GM18499 (cell line): ENCODE measurements at regions not wholly inside any gene's neighbourhood (a gene's known extent, or its start where the extent isn't known, plus 50 kb on each side); places are given as distances from the start of the nearest gene placed in this dataset.

ENCODE experiments used
- ATAC-seq: cut with Tn5 transposase; IDR thresholded peaks from one replicate; pipeline ENCODE4 v1.9.1; 2021; ENCODE audit warnings: moderate number of reproducible peaks; ENCODE audit not compliant: insufficient read depth, unreplicated experiment

- no peak for ATAC-seq
Measured at GRCh38 chr16:86894925-86895324, 316.6 kb downstream of the FOXL1 start.

GRCh38 chr16:86895606-86896005 lies 317.3 kb downstream of the FOXL1 start:
- ATAC-seq = no peak

GRCh38 chr16:86896976-86897375 lies 318.6 kb downstream of the FOXL1 start:
- ATAC-seq = no peak

- no peak for ATAC-seq
Measured at GRCh38 chr16:86897486-86897885, 319.1 kb downstream of the FOXL1 start.

GRCh38 chr16:86898386-86898785 lies 320.0 kb downstream of the FOXL1 start:
- ATAC-seq = no peak

GRCh38 chr16:86899151-86899550 lies 320.8 kb downstream of the FOXL1 start:
- no peak for ATAC-seq

GRCh38 chr16:86899757-86900156 lies 321.4 kb downstream of the FOXL1 start:
- no peak for ATAC-seq

GRCh38 chr16:86901483-86901882 lies 323.1 kb downstream of the FOXL1 start:
- no peak for ATAC-seq

- no peak for ATAC-seq
Measured at GRCh38 chr16:86902656-86903001, 324.3 kb downstream of the FOXL1 start.

GRCh38 chr16:86903068-86903467 lies 324.7 kb downstream of the FOXL1 start:
- ATAC-seq = no peak

- no peak for ATAC-seq
Measured at GRCh38 chr16:86905302-86905701, 327.0 kb downstream of the FOXL1 start.

- ATAC-seq = no peak
Measured at GRCh38 chr16:86906623-86907022, 328.3 kb downstream of the FOXL1 start.

GRCh38 chr16:86909359-86910160 lies 331.2 kb downstream of the FOXL1 start:
- ATAC-seq = no peak

GRCh38 chr16:86910161-86910769 lies 331.9 kb downstream of the FOXL1 start:
- ATAC-seq = no peak

- no peak for ATAC-seq
Measured at GRCh38 chr16:86911437-86911958, 333.1 kb downstream of the FOXL1 start.

GRCh38 chr16:86913886-86914285 lies 335.5 kb downstream of the FOXL1 start:
- ATAC-seq = no peak

- no peak for ATAC-seq
Measured at GRCh38 chr16:86914876-86915717, 336.7 kb downstream of the FOXL1 start.

GRCh38 chr16:86917471-86918365 lies 339.4 kb downstream of the FOXL1 start:
- no peak for ATAC-seq

- no peak for ATAC-seq
Measured at GRCh38 chr16:86918637-86919036, 340.3 kb downstream of the FOXL1 start.

GRCh38 chr16:86919078-86919477 lies 340.7 kb downstream of the FOXL1 start:
- ATAC-seq = no peak
